Breast epithelium (tissue), 4 donors: ENCODE measurements at regions not wholly inside any gene's neighbourhood (a gene's known extent, or its start where the extent isn't known, plus 50 kb on each side); places are given as distances from the start of the nearest gene placed in this dataset.

Experiments used
- DNase-seq, 2 donors: peaks; one replicate each; pipeline ENCODE4 v3.0.0-alpha.2; 2019; ENCODE audit warnings: low spot score in 2 of 2
- H3K27ac ChIP-seq, 2 donors: fragments of 200-600 bp; sonication (generic) in 1 of 2; one replicate each; pipeline ENCODE4 v1.5.1; 2016 to 2019; ENCODE audit warnings: mild to moderate bottlenecking in 1 of 2
- H3K27me3 ChIP-seq, 2 donors: fragments of 200-600 bp; sonication (generic) in 1 of 2; one replicate each; pipeline versions ENCODE4 v1.5.1 to v1.6.0; 2017 to 2019; ENCODE audit warnings: control low read depth in 1 of 2, mild to moderate bottlenecking in 1 of 2
- H3K36me3 ChIP-seq: fragments of 200-600 bp; one replicate; pipeline ENCODE4 v1.5.1; 2019
- H3K4me1 ChIP-seq, 2 donors: fragments of 200-600 bp; sonication (generic); one replicate each; pipeline ENCODE4 v1.5.1; 2016 to 2019; ENCODE audit warnings: control low read depth in 1 of 2
- H3K4me3 ChIP-seq, 3 donors: fragments of 200-600 bp; sonication (generic); 1 replicate in 2 of 3; 2 replicates in 1 of 3; pipeline ENCODE4 v1.5.1; 2016 to 2019; ENCODE audit warnings: mild to moderate bottlenecking in 3 of 3, moderate library complexity in 2 of 3
- H3K9me3 ChIP-seq, 2 donors: fragments of 200-600 bp; sonication (generic) in 1 of 2; one replicate each; pipeline ENCODE4 v1.5.1; 2016 to 2019; ENCODE audit warnings: control low read depth in 1 of 2
- CTCF ChIP-seq, 3 donors: fragments of 450-650 bp; IDR thresholded peaks; one replicate each; pipeline ENCODE4 v1.5.1; 2016 to 2017; ENCODE audit warnings: antibody characterized with exemption in 3 of 3, mild to moderate bottlenecking in 3 of 3, moderate library complexity in 3 of 3
- POLR2A ChIP-seq: fragments of 450-650 bp; IDR thresholded peaks from one replicate; pipeline ENCODE4 v1.6.1; 2016; ENCODE audit warnings: antibody characterized with exemption, mild to moderate bottlenecking, moderate library complexity
- POLR2AphosphoS5 ChIP-seq, 3 donors: sonication (generic); formaldehyde crosslinking; IDR thresholded peaks; one replicate each; pipeline ENCODE4 v1.6.1; 2017; ENCODE audit warnings: antibody characterized with exemption in 3 of 3
- intact Hi-C: fragments of 100-400 bp; cut with DNase I; formaldehyde crosslinking; loops from one replicate; pipeline ENCODE4 v1.15.1; 2023; ENCODE audit warnings: low total_unique reads

DNA sequence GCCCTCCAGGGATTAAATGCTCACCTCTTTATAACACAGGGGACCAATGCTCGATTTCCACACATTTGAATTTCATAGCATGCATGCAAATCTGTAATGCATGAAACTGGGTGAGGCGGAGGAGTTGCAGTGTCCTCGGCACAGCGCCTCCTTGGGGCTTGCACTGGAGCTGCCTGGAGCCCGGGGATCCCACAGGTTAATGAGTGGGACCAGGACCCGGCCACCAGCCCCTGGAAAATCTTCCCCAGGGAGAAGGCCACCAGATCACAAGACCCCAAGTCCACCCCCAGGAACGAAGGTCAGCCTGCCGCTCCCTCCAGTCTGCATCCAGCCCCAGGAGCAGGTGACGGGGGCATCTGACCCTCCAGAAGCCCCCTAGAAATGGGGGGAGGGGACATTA, 119.1 kb downstream of the MN1 start:
- no peaks in the 10 kb centered on the region for H3K27me3 ChIP-seq
- no peaks in the 10 kb centered on the region for H3K4me1 ChIP-seq
- intact Hi-C loops: no loop called here
- H3K36me3 ChIP-seq: no peaks in the 10 kb centered on the region
- TF ChIP-seq POLR2A (no peak), POLR2AphosphoS5 (IDR thresholded peaks at IDR 0.05) (no peak), CTCF (IDR thresholded peaks at IDR 0.05) (no peak)
- H3K27ac ChIP-seq: no peak overlapping the region
- DNase-seq: no peak
- no peaks in the 10 kb centered on the region for H3K9me3 ChIP-seq
- H3K4me3 ChIP-seq: no peak overlapping the region

GRCh38 chr22:27684901-27685300, 116.7 kb downstream of the MN1 start:
- Histone ChIP-seq H3K27ac (no peak overlapping the region), H3K4me3 (no peak overlapping the region), H3K9me3 (no peaks in the 10 kb centered on the region), H3K27me3 (no peaks in the 10 kb centered on the region), H3K4me1 (no peaks in the 10 kb centered on the region), H3K36me3 (no peaks in the 10 kb centered on the region)
- TF ChIP-seq CTCF (IDR thresholded peaks at IDR 0.05) (no peak), POLR2AphosphoS5 (IDR thresholded peaks at IDR 0.05) (no peak), POLR2A (no peak)
- no peak for DNase-seq
- intact Hi-C loops: no loop called here

GRCh38 chr22:27685515-27685914, 116.0 kb downstream of the MN1 start:
- no peaks in the 10 kb centered on the region for H3K36me3 ChIP-seq
- intact Hi-C loops: no loop called here
- no peaks in the 10 kb centered on the region for H3K9me3 ChIP-seq
- H3K27ac ChIP-seq: no peak overlapping the region
- H3K27me3 ChIP-seq: no peaks in the 10 kb centered on the region
- DNase-seq: no peak
- TF ChIP-seq POLR2AphosphoS5 (IDR thresholded peaks at IDR 0.05): no peak
- no peak for TF ChIP-seq CTCF (IDR thresholded peaks at IDR 0.05)
- TF ChIP-seq POLR2A: no peak
- no peaks in the 10 kb centered on the region for H3K4me1 ChIP-seq
- no peak overlapping the region for H3K4me3 ChIP-seq

DNA sequence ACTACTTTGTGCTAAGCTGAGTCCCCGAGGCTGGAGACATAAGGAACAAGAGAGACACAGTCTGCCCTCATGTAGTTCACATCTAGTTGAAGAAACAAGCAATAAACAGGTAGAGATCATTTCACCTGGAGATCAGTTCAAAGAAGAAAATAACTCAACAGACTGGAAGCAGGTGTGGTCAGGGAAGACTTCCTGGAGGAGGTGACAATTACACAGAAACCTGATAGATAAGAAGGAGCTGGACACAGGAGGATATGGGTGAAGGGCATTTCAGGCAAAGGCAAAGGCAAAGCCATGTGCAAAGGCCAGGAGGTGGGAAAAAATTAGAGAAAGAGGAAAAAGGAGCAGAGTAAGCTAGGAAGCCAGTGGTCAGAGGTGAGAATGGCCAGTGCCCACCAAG, 115.6 kb downstream of the MN1 start:
- Histone ChIP-seq H3K36me3 (no peaks in the 10 kb centered on the region), H3K9me3 (no peaks in the 10 kb centered on the region), H3K4me1 (no peaks in the 10 kb centered on the region), H3K4me3 (no peak overlapping the region), H3K27ac (no peak overlapping the region), H3K27me3 (no peaks in the 10 kb centered on the region)
- TF ChIP-seq POLR2AphosphoS5 (IDR thresholded peaks at IDR 0.05) (no peak), POLR2A (no peak), CTCF (IDR thresholded peaks at IDR 0.05) (no peak)
- intact Hi-C loops: no loop called here
- DNase-seq: no peak

GRCh38 chr22:27686534-27686933, 115.0 kb downstream of the MN1 start:
- Histone ChIP-seq H3K36me3 (no peaks in the 10 kb centered on the region), H3K4me3 (no peak overlapping the region), H3K4me1 (no peaks in the 10 kb centered on the region), H3K27me3 (no peaks in the 10 kb centered on the region), H3K9me3 (no peaks in the 10 kb centered on the region), H3K27ac (no peak overlapping the region)
- peak; percentile 24 to 58 for DNase-seq
- TF ChIP-seq POLR2AphosphoS5 (IDR thresholded peaks at IDR 0.05) (no peak), CTCF (IDR thresholded peaks at IDR 0.05) (no peak), POLR2A (no peak)
- intact Hi-C loops: no loop called here
